Left renal pelvis (tissue), 4 donors: ENCODE measurements at regions not wholly inside any gene's neighbourhood (a gene's known extent, or its start where the extent isn't known, plus 50 kb on each side); places are given as distances from the start of the nearest gene placed in this dataset.
A peak's percentile ranks its signal among the peaks of the same experiment; 100 is the strongest.

ENCODE experiments used
- DNase-seq, 4 donors: peaks; one replicate each; pipeline ENCODE4 v3.0.0-alpha.2; 2013; ENCODE audit warnings: low read depth in 4 of 4, low spot score in 3 of 4

DNA sequence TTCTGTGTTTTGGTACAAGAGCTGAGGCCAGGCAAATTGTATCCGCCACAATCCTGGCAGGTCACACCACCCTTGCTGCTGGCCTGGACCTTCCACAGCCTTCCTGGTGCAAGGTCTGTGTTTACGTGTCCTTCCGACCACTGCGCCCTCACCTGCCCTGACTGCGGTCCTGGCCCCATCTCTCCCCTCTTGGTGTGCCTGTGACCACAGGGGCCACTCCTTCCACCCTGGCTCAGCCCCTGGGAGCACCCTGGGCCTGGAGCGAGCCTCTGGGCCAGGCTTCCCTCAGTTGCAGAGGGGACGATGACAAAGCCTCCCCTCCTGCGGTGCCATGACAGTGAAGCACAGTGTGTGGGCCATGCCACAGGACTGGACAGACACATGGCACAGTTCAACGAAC is 104.5 kb downstream of the PLXNA1 start:
- no peak for DNase-seq

GRCh38 chr3:127088511-127089351 is 104.2 kb upstream of the PRR23E start:
- no peak for DNase-seq

DNA sequence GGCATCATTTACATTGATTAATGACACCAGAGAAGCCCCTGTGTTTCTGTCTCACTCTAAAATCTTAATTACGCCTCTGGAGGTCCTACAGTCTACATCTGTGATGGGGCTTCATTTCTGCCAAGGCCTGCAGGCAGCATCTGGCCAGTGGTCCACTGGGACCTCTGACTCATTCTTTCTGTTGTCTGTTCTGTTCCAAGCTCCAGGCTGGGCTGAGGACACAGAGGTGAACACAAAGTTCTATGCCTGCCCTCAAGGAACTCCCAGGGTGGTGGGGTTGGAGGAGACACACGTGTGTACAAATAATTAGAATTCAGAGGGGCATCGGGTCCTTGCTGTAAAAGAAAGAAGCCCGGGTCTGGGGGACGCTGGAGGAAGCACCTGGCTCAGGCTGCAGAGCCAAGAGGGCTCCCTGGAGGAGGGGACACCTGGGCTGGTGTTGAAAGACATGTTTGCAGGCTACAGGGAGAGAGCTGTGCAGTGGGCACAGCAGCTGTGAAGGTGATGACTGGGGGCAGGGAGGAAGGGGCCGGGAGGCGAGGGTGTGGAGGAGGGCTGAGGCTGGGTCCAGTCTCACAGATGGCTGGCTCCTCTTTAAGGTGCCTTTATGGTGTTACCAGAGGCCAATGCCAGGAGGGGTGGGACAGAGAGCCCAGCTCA is 103.3 kb upstream of the PRR23E start:
- no peak for DNase-seq

DNA sequence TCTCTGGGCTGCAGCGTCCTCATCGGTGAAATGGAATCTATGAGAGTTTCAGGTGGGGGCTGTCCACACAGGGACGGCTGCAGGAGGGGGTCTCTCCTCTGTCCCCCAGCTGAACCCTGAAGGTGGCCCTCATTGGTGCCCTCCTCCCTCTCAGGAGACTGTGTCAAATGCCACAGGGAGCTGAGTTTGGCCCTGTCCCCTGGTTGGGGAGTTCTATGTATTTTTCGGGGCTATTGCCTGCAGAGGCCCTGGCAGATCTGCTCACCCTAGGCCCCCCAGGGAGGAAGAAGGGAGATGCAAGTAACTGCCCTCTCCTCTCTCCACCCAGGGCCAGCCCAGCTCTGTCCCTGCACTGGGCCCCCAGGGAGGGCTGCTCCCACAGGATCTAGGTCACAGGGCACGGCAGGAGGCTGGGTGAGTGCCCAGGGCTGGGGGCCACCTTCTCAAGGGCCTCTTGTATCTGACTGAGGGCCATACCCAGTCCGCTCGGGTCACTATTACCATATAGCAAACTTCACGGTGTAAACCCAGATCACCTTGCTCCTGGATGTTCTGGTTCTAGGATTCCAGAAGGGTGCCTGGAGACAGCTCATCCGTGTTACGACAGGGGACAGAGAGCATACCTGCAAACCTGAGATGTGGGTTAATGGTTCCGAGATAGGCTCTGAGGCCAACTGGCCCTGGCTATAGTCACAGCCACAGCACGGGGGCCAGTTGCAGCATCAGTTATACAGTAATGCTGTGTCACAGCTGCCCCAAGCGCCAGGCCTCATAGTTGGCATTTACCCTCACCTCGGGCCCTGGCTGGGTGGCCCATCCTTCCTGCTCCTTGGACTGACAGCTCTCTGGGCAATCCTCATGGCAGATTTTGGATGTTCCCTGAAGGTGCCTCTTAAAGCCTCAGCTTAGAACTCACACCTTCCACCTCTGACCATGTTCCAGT is 102.4 kb upstream of the PRR23E start:
- DNase-seq, result no peak

DNA sequence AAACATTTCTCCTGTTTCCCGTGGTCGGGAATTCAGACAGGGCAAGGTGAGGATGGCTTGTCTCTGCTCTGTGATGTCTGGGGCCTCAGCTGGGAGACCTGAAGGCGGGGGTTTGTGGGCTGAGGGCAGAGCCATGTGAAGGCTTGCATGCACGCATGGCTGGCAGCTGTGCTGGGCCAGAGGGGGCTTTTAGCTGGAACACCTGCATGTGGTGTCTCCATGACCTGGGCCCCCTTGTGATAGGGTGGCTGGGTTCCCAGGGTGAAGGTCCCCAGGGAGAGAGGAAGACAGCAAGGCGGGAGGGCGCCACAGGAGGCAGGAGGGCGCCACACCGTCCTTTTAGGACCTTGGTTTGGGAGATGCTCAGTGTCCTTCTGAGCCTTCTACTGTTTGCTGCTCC is 101.6 kb upstream of the PRR23E start:
- no peak for DNase-seq

- no peak for DNase-seq
Measured at GRCh38 chr3:127092368-127092767, 100.6 kb upstream of the PRR23E start.

- DNase-seq, result no peak
Measured at GRCh38 chr3:127092776-127093175, 100.2 kb upstream of the PRR23E start.

GRCh38 chr3:127093312-127093711 is 99.6 kb upstream of the PRR23E start:
- DNase-seq, result no peak

DNA sequence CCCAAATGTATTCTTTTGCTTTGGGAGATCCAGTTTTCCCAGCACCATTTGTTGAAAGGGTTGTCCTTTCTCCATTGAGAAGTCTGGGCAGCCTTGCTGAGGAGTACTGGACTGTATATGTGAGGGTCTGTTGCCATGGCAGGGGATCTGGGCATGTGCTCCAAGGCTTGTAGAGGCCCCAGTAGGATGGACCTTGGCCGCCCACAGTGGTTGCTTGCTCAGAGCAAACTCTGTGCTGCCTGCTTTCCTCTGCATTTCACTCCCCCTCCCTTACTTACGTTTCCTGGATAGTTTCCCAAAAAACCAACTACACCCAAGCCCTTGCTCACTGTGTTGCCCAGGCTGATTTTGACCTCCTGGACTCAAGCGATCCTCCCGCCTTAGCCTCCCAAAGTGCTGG is 97.2 kb upstream of the PRR23E start:
- no peak for DNase-seq

DNA sequence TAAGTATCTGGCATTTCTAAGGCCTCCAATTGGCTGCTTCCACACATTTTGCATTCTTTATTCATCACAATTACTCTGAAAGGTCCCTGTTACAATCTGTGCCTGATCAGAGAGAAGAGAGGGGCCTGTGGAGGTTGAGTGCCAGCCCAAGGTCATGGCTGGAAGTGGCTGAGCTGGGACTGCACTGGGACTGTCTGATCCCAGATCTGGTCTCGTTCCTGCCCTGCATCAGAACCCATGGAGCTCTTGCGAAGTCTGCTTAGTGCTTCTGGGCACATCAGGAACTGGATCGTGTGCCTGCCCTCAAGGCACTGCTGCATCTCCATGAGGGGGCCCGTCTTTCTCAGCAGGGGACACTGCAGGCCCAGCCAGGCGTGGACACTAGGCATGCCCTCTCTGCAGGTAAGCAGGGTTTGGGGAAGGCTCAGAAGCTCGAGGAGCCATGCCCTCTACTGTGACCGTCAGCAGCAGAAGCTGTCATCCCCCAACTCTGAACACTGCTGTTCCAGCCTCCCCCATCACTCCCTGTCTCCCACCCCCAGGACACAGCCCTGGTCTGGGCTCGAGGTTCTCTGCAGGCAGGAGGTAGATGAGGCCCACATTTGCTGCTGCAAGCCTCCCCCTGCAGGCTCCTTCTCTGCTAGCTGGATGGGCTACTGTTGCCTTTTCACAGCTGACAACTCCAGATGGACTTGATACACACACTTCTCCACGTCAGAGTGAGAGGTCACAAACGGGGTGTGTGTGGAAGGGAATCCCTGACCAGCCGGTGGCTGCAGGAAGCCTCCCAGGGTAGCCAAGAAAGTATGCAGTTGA is 96.5 kb upstream of the PRR23E start:
- DNase-seq, result no peak

DNA sequence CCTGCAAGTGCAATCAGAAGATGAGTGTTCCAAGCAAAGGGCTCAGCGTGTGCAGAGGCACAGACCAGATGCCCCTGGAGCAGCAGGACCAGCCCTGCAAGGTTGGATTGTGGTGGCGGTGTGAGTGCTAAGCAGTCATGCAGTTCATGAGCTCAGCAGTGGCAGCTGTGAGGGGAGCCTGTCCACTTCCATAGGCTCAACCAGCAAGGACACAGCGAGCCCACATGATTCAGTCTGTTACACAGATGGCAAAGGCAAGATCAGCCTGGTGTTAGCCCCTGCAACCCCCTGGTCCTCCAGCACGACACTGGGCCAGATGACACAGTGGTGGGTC is 95.9 kb upstream of the PRR23E start:
- DNase-seq, result no peak

DNA sequence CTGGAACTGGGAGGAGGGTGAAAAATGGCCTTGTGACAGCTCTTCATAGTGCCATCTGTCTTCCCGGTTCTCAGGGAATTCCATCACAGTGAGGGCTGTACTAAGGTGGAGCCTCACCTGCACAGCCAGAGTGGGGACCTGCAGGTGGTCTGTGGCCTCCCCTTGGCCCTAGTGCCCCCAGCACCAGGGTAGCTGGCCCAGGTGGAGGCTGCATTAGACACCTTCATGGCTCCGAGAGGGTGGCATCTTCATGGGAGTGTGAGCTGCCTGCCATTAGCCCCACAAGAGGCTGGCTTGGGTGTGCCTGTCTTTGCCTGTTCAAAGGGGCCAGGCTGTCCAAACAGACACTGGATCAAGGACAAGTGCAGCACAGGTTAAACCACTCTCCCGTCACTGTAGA is 95.5 kb upstream of the PRR23E start:
- no peak for DNase-seq

DNA sequence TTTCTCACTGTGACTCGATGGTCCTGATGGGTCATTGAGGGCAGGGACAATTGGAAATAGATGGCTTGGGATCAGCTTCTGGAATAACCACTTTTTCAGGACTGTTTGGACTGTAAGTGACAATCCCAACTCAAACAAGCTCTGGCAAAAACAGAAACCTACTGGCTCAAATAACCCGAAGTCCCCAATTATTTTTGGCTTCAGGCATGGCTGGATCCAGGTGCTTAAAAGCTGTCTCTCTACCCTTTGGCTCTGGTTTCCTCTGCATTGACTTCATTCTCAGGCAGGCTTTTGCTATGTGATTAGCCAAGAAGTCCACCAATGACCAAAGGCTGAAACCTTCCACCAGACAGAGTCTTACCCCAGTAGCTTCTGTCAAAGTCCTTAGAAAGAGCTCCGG is 92.9 kb upstream of the PRR23E start:
- DNase-seq, result no peak

DNA sequence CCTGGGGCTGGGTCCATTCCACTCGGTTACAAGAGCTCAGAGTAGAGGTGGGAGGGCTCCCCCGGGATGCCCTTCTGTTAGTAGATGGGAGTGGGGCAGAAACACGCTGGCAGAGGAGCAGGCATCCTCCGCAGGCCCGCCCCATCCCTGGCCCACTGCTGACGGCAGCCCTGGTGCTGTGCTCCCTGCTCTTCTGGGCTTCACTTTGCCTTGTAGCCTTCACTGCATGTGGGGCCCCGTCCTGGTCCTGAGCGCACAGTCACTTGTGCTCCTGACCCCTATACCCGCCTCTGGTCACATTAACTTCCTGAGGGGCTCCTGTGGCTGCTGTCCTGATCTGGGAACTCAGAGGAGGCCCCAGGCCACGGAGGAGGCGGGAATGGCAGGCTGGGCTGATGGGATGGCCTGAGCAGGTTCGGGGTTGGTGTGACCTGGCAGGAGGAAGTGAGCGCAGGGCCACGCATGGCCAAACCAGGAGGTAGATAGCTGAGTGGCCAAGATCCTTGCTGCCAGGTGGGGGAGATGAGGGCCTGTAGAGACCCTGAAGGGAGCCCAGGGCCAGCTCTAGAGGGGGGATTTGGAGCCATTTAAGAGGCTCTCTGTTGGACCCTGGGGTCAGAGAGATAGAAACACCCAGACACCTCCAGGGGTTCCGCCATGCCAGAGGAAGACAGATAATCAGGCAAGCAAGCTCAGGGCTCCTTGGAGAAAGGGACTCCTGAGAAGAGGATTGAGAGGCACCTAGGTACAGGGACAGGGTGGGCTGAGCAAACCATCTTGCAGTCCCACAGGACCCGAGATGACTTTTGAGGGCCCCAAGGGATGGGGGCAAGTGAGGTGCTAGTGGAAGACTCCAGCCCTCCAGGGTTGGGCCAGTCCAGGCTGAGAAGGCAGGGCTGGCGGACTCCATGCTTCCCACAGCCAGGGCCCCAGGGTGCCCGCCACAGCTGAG is 92.2 kb upstream of the PRR23E start:
- peak in 1 of 4 donors; percentile 3 for DNase-seq

DNA sequence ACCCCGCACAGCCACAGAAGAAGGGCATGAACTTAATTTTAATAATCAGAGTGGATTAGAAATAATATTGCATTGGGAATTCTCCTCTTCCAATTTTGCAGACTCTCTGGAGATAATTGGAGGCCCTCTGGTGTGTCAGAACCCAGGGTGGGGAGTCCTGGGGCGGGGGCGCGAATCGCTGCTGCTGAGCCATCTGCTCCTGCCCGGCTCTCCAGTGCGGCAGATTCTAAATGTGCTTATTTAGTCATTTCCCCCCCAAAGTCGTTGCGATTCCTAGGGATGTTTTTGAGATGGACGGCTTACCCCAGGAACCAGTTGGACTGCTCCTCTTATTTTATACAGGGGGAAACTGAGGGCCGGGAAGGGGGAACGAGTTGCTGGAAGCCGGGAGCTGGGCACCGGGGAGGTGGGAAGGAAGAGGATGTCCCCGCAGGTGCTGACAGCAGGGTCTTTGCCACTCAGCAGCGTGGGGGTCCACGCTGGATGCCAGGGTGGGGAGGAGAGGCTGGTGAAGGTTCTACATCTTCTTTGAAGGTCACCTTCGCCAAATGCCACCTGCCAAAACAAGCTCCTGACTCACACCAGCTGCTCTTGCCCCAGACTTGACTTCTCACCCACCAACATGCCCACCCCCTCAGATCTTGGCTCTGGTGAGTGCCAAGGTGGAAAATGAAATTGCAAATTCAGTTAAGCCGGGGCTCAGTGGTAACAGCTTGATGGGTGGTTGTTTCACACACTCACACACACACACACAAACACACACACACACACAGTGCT is 91.3 kb upstream of the PRR23E start:
- DNase-seq, result no peak

DNA sequence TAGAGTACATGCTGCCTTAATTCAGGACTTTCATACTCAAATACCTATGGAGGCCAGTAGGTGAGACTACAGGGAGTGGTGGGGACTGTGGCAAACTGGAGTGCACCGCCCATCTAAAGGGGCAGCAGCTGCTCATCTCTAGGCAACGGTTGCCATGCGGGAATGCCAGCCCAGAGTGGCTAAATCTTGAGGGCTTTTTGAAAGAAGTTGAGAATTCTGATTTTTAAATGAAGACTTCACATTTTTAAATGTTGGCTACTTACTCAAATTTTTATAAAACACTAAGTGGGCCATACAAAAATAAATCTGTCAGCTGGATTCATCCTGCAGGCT is 90.8 kb upstream of the PRR23E start:
- no peak for DNase-seq

DNA sequence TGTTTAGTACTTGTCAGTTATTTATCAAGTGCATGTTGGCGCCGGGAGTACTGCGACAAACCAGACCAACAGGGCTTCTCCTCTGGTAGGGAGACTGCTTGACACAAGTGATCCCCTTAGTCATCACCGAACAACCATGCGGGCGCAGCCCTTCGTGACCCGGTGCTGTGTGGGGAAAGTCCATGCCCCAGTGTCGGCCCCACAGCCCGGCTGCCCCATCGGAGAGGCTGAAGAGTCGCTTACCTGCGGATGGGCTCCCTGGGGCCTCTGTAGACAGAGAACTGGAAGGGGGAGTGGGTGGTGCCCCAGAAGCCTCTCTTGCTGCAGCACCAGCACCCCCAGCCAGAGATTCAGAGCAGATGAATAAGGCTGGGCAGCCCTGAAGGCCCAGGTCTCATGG is 90.3 kb upstream of the PRR23E start:
- DNase-seq, result no peak

- DNase-seq, result no peak
Measured at GRCh38 chr3:127103080-127103479, 89.9 kb upstream of the PRR23E start.

- DNase-seq, result no peak
Measured at GRCh38 chr3:127104586-127104985, 88.3 kb upstream of the PRR23E start.
